H1 (cell line): ENCODE measurements at regions not wholly inside any gene's neighbourhood (a gene's known extent, or its start where the extent isn't known, plus 50 kb on each side); places are given as distances from the start of the nearest gene placed in this dataset.
A peak's percentile ranks its signal among the peaks of the same experiment; 100 is the strongest.

Experiments used
- CTCF ChIA-PET: fragments of 300-600 bp; sonication (Branson Sonifier 250); formaldehyde crosslinking; loops from one replicate; lab custom pipeline; 2021; ENCODE audit not compliant: partially characterized antibody; lab: Charles Lee
- POLR2A ChIA-PET: fragments of 300-600 bp; sonication (Branson Sonifier 250); formaldehyde crosslinking; loops from one replicate; lab custom pipeline; 2021; ENCODE audit warnings: inconsistent platforms; ENCODE audit not compliant: partially characterized antibody; lab: Charles Lee
- DNase-seq, 2 experiments: peaks; one replicate each; pipeline versions ENCODE4 v3.0.0 to v3.0.0-alpha.2; 2010 to 2022; ENCODE audit warnings: low spot score in 2 of 2, low read depth in 1 of 2, mixed read lengths in 1 of 2
- FAIRE-seq: peaks from 2 replicates; lab custom pipeline; 2011; peaks lifted over from hg19 to GRCh38; lab: Jason Lieb, UNC
- H2AFZ ChIP-seq: 2 replicates; pipeline ENCODE4 v1.8.1; 2012; ENCODE audit warnings: low read length, inconsistent platforms
- H2AK5ac ChIP-seq: 2 replicates; pipeline ENCODE4 v1.6.1; 2013; ENCODE audit warnings: low read depth, low read length
- H2BK120ac ChIP-seq: replicated peaks from 2 replicates; pipeline ENCODE3; 2013; ENCODE audit warnings: low read depth, low read length, inconsistent platforms
- H2BK12ac ChIP-seq: 2 replicates; pipeline ENCODE4 v1.6.1; 2013; ENCODE audit warnings: low read depth, low read length
- H2BK15ac ChIP-seq: 2 replicates; pipeline ENCODE4 v1.6.1; 2013; ENCODE audit warnings: low read length
- H2BK20ac ChIP-seq: 2 replicates; pipeline ENCODE4 v1.6.1; 2013; ENCODE audit warnings: low read length
- H2BK5ac ChIP-seq: 2 replicates; pipeline ENCODE4 v1.6.1; 2013; ENCODE audit warnings: low read depth, low read length
- H3K14ac ChIP-seq: 2 replicates; pipeline ENCODE4 v1.6.1; 2013; ENCODE audit warnings: inconsistent platforms; ENCODE audit not compliant: insufficient read length
- H3K18ac ChIP-seq: 2 replicates; pipeline ENCODE4 v1.6.1; 2013; ENCODE audit warnings: low read length; ENCODE audit errors: extremely low read depth
- H3K23ac ChIP-seq: 2 replicates; pipeline ENCODE4 v1.6.1; 2013; ENCODE audit warnings: inconsistent platforms; ENCODE audit not compliant: insufficient read length
- H3K23me2 ChIP-seq: 2 replicates; pipeline ENCODE4 v1.6.1; 2013; ENCODE audit warnings: low read depth, low read length
- H3K27ac ChIP-seq: 2 replicates; pipeline ENCODE4 v1.6.1; 2011; ENCODE audit warnings: low read depth, low read length, inconsistent platforms
- H3K27me3 ChIP-seq, 4 experiments: replicated peaks in 1 of 4; 1 replicate in 1 of 4; 2 replicates in 3 of 4; pipeline versions ENCODE4 v1.6.1 to v1.8.1; 2011 to 2013; ENCODE audit warnings: low read length in 3 of 4, mild to moderate bottlenecking in 3 of 4, inconsistent platforms in 2 of 4, mixed read lengths in 2 of 4, moderate library complexity in 1 of 4; ENCODE audit not compliant: control insufficient read depth in 3 of 4, insufficient read depth in 3 of 4; ENCODE audit errors: extremely low read depth in 1 of 4
- H3K36me3 ChIP-seq, 4 experiments: 2 replicates each; pipeline versions ENCODE4 v1.6.1 to v1.8.1; 2011 to 2013; ENCODE audit warnings: mild to moderate bottlenecking in 4 of 4, low read length in 3 of 4, moderate library complexity in 2 of 4, control low read depth in 1 of 4, inconsistent platforms in 1 of 4; ENCODE audit not compliant: insufficient read depth in 4 of 4, control insufficient read depth in 2 of 4
- H3K4ac ChIP-seq: replicated peaks from 2 replicates; pipeline ENCODE3; 2013; ENCODE audit warnings: low read length, low read depth, mixed read lengths, inconsistent platforms; ENCODE audit not compliant: insufficient read length
- H3K4me1 ChIP-seq, 4 experiments: replicated peaks in 1 of 4; 1 replicate in 1 of 4; 2 replicates in 3 of 4; pipeline versions ENCODE4 v1.6.1 to v1.8.1; 2011 to 2013; ENCODE audit warnings: low read length in 3 of 4, inconsistent platforms in 2 of 4, mixed read lengths in 1 of 4; ENCODE audit not compliant: insufficient read depth in 4 of 4, control insufficient read depth in 3 of 4
- H3K4me2 ChIP-seq, 2 experiments: 2 replicates each; pipeline versions ENCODE4 v1.6.1 to v1.8.1; 2011 to 2013; ENCODE audit warnings: low read depth in 2 of 2, low read length in 2 of 2, control low read depth in 1 of 2, inconsistent platforms in 1 of 2, mild to moderate bottlenecking in 1 of 2; ENCODE audit not compliant: insufficient read depth in 1 of 2
- H3K4me3 ChIP-seq, 4 experiments: fragments of 200-600, 300-600 bp in 1 of 4; sonication (generic), shearing (Covaris generic), sonication (Bioruptor Twin) in 1 of 4; 2 replicates each; pipeline versions ENCODE4 v1.5.1 to v1.8.1; 2011 to 2016; ENCODE audit warnings: low read length in 4 of 4, low read depth in 3 of 4, control low read depth in 2 of 4, inconsistent platforms in 2 of 4, mild to moderate bottlenecking in 2 of 4, mixed read lengths in 1 of 4, moderate library complexity in 1 of 4; ENCODE audit not compliant: insufficient read depth in 2 of 4; ENCODE audit errors: extremely low read depth in 1 of 4
- H3K56ac ChIP-seq: replicated peaks from 2 replicates; pipeline ENCODE3; 2013; ENCODE audit warnings: low read depth, mild to moderate bottlenecking, mixed read lengths, low read length, inconsistent platforms; ENCODE audit not compliant: insufficient read length
- H3K79me1 ChIP-seq: 2 replicates; pipeline ENCODE4 v1.6.1; 2013; ENCODE audit warnings: low read depth, low read length, control low read depth
- H3K79me2 ChIP-seq, 2 experiments: 2 replicates each; pipeline versions ENCODE4 v1.6.1 to v1.8.1; 2012 to 2013; ENCODE audit warnings: low read length in 2 of 2, mild to moderate bottlenecking in 2 of 2, inconsistent platforms in 1 of 2; ENCODE audit not compliant: insufficient read depth in 2 of 2, control insufficient read depth in 1 of 2
- H3K9ac ChIP-seq, 4 experiments: replicated peaks in 1 of 4; 1 replicate in 1 of 4; 2 replicates in 3 of 4; pipeline versions ENCODE4 v1.6.1 to v1.8.1; 2011 to 2013; ENCODE audit warnings: low read depth in 3 of 4, low read length in 3 of 4, control low read depth in 2 of 4, mild to moderate bottlenecking in 2 of 4, moderate library complexity in 2 of 4, inconsistent platforms in 1 of 4; ENCODE audit errors: extremely low read depth in 1 of 4
- H3K9me3 ChIP-seq, 2 experiments: 2 replicates each; pipeline versions ENCODE4 v1.6.1 to v1.8.1; 2012 to 2013; ENCODE audit warnings: mild to moderate bottlenecking in 2 of 2, moderate library complexity in 2 of 2, control low read depth in 1 of 2, inconsistent platforms in 1 of 2, low read depth in 1 of 2, low read length in 1 of 2, mixed read lengths in 1 of 2; ENCODE audit not compliant: insufficient read depth in 2 of 2
- H4K20me1 ChIP-seq, 2 experiments: replicated peaks in 1 of 2; 2 replicates each; pipeline versions ENCODE3 to v1.8.1; 2011 to 2013; ENCODE audit warnings: inconsistent platforms in 2 of 2, low read length in 2 of 2, mild to moderate bottlenecking in 1 of 2; ENCODE audit not compliant: insufficient read depth in 2 of 2, control insufficient read depth in 1 of 2
- H4K5ac ChIP-seq: 2 replicates; pipeline ENCODE4 v1.6.1; 2013; ENCODE audit warnings: low read length, low read depth, mixed read lengths, inconsistent platforms; ENCODE audit not compliant: insufficient read length
- H4K8ac ChIP-seq: 2 replicates; pipeline ENCODE4 v1.8.0; 2013; ENCODE audit warnings: mild to moderate bottlenecking, moderate library complexity, low read length, inconsistent platforms; ENCODE audit not compliant: insufficient read depth; ENCODE audit errors: extremely low read depth
- H4K91ac ChIP-seq: replicated peaks from 2 replicates; pipeline ENCODE3; 2013; ENCODE audit warnings: low read length, mixed read lengths, inconsistent platforms; ENCODE audit not compliant: insufficient read length
- SIX5 ChIP-seq: IDR thresholded peaks from 2 replicates; pipeline ENCODE4 v1.6.1; 2011; ENCODE audit warnings: mild to moderate bottlenecking, low read depth, low read length
- YY1 ChIP-seq: IDR thresholded peaks from 2 replicates; pipeline ENCODE4 v1.6.1; 2011; ENCODE audit warnings: low read depth, mild to moderate bottlenecking, low read length
- WGBS, 2 experiments: shearing (Covaris generic) in 1 of 2; methylation state at CpG; one replicate each; pipeline versions ENCODE4 v1.1.6 to v1.1.7; 2013 to 2015; ENCODE audit warnings: low lambda C conversion rate in 2 of 2, mixed read lengths in 2 of 2, inconsistent platforms in 1 of 2, low coverage in 1 of 2, missing lambda C conversion rate in 1 of 2; ENCODE audit not compliant: insufficient replicate concordance in 2 of 2, insufficient coverage in 1 of 2, insufficient read length in 1 of 2; ENCODE audit errors: extremely low coverage in 1 of 2, missing lambda C conversion rate in 1 of 2; 5-methylcytosine and 5-hydroxymethylcytosine counted together

DNA sequence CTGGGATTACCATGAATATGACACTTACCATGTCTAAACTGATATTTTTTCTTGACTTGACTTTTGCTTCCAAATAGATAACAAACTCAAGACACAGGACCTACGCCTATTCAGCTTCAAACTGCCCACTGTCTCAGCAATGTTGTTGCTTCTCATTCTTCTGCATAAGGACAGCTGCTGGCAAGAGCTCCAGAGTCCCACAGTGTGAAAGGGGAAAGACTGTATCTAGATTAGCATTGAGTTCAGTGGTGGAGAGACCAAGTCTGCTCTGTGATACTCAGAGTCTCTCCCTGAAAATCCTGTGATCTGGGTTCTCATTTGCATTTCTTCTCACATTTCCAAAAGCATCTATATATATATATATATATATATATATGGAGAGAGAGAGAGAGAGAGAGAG is 247.9 kb upstream of the NT5C1B start:
- Histone ChIP-seq H2BK5ac (no peak overlapping the region), H3K23me2 (no peaks in the 10 kb centered on the region), H3K23ac (no peak overlapping the region), H3K14ac (no peak overlapping the region), H3K9me3 (no peaks in the 10 kb centered on the region), H3K27ac (peak overlapping the region; percentile 34; the same call in 1 of the 2 replicates), H3K36me3 (no peaks in the 10 kb centered on the region), H3K4me1 (peaks cover 0 to 10% (median 5%) of the 10 kb centered on the region in 4 experiments; a peak in 4 of 7 replicates), H4K5ac (no peak overlapping the region), H2BK12ac (no peak overlapping the region), H2AK5ac (no peak overlapping the region), H3K18ac (no peak overlapping the region), H3K79me1 (no peaks in the 10 kb centered on the region), H2BK15ac (no peak overlapping the region), H3K79me2 (no peaks in the 10 kb centered on the region), H4K20me1 (no peaks in the 10 kb centered on the region), H2BK20ac (no peak overlapping the region), H3K27me3 (no peaks in the 10 kb centered on the region), H4K8ac (no peak overlapping the region), H3K9ac (no peak overlapping the region), H2AFZ (no peak overlapping the region), H4K91ac (no peak overlapping the region), H3K4me3 (peak overlapping the region in 1 of 4 experiments; percentile 9; a peak in 1 of 8 replicates), H3K4me2 (peak overlapping the region; percentile 37 to 66), H3K56ac (no peak overlapping the region), H2BK120ac (no peak overlapping the region), H3K4ac (no peak overlapping the region)
- ChIA-PET CTCF (interaction anchor here (0.7 to 2.0 kb wide), 7 partner anchors 10 to 850 kb away, joined by 3 to 7 read pairs (median 5); no protein-coding TSS in a partner anchor), POLR2A (no interaction called here)
- WGBS, 2 experiments: 50% methylated on average over 1 of the region's 1 CpG; no CpG with 5 or more reads in 1 of the 2 experiments
- no peak for DNase-seq
- no peak for FAIRE-seq
- TF ChIP-seq YY1: no peak
- TF ChIP-seq SIX5: no peak
